ENCODE measurements at regions not wholly inside any gene's neighbourhood (a gene's known extent, or its start where the extent isn't known, plus 50 kb on each side); places are given as distances from the start of the nearest gene placed in this dataset.

DNA sequence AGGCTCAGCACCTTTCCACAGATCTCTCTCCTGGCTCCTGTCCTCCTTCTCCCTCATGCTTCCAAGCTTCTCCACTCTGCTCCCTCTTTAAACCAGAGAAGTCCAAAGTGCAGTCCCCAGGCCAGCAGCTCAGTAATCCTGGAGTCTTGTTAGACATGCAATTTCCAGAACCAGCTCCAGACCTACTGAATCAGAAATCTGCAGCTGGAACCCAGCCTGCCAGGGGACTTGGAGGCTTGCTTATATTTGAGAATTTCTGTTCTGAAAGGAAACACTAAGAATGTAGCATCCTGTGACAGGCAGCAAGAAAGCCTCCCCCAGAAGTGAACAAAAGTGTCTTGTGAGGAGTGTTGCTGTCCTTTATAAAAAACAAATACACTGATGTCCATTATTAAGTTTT, 438.1 kb downstream of the BCKDHB start:
- TF ChIP-seq, protein P1, sequence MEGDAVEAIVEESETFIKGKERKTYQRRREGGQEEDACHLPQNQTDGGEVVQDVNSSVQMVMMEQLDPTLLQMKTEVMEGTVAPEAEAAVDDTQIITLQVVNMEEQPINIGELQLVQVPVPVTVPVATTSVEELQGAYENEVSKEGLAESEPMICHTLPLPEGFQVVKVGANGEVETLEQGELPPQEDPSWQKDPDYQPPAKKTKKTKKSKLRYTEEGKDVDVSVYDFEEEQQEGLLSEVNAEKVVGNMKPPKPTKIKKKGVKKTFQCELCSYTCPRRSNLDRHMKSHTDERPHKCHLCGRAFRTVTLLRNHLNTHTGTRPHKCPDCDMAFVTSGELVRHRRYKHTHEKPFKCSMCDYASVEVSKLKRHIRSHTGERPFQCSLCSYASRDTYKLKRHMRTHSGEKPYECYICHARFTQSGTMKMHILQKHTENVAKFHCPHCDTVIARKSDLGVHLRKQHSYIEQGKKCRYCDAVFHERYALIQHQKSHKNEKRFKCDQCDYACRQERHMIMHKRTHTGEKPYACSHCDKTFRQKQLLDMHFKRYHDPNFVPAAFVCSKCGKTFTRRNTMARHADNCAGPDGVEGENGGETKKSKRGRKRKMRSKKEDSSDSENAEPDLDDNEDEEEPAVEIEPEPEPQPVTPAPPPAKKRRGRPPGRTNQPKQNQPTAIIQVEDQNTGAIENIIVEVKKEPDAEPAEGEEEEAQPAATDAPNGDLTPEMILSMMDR (conservative IDR thresholded peaks at IDR 0.05; ENCODE audit: low read depth in 2 of 2) = no peak
- TF ChIP-seq JUNB (IDR thresholded peaks at IDR 0.05; ENCODE audit: unreplicated experiment) (no peak), EZH2 (IDR thresholded peaks at IDR 0.05; ENCODE audit: low read depth, unreplicated experiment) (no peak), CREB1 (CRISPR knock-in tag; IDR thresholded peaks at IDR 0.05; ENCODE audit: low read depth) (no peak)
- TF ChIP-seq, protein P2, sequence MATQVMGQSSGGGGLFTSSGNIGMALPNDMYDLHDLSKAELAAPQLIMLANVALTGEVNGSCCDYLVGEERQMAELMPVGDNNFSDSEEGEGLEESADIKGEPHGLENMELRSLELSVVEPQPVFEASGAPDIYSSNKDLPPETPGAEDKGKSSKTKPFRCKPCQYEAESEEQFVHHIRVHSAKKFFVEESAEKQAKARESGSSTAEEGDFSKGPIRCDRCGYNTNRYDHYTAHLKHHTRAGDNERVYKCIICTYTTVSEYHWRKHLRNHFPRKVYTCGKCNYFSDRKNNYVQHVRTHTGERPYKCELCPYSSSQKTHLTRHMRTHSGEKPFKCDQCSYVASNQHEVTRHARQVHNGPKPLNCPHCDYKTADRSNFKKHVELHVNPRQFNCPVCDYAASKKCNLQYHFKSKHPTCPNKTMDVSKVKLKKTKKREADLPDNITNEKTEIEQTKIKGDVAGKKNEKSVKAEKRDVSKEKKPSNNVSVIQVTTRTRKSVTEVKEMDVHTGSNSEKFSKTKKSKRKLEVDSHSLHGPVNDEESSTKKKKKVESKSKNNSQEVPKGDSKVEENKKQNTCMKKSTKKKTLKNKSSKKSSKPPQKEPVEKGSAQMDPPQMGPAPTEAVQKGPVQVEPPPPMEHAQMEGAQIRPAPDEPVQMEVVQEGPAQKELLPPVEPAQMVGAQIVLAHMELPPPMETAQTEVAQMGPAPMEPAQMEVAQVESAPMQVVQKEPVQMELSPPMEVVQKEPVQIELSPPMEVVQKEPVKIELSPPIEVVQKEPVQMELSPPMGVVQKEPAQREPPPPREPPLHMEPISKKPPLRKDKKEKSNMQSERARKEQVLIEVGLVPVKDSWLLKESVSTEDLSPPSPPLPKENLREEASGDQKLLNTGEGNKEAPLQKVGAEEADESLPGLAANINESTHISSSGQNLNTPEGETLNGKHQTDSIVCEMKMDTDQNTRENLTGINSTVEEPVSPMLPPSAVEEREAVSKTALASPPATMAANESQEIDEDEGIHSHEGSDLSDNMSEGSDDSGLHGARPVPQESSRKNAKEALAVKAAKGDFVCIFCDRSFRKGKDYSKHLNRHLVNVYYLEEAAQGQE (IDR thresholded peaks at IDR 0.05; ENCODE audit: unreplicated experiment) = no peak
- TF ChIP-seq, protein P3, sequence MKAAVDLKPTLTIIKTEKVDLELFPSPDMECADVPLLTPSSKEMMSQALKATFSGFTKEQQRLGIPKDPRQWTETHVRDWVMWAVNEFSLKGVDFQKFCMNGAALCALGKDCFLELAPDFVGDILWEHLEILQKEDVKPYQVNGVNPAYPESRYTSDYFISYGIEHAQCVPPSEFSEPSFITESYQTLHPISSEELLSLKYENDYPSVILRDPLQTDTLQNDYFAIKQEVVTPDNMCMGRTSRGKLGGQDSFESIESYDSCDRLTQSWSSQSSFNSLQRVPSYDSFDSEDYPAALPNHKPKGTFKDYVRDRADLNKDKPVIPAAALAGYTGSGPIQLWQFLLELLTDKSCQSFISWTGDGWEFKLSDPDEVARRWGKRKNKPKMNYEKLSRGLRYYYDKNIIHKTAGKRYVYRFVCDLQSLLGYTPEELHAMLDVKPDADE (IDR thresholded peaks at IDR 0.05) = no peak

All from GM23338 (cell line).